GM06990 (cell line): ENCODE measurements at regions not wholly inside any gene's neighbourhood (a gene's known extent, or its start where the extent isn't known, plus 50 kb on each side); places are given as distances from the start of the nearest gene placed in this dataset.

Experiments used
- DNase-seq: peaks from one replicate; pipeline ENCODE4 v3.0.0-alpha.2; 2011; ENCODE audit not compliant: insufficient read length; ENCODE audit errors: extremely low read depth
- H3K27me3 ChIP-seq: replicated peaks from 2 replicates; pipeline ENCODE4 v1.6.0; 2011; ENCODE audit warnings: low read length; ENCODE audit not compliant: control insufficient read depth, insufficient read depth
- H3K36me3 ChIP-seq: 2 replicates; pipeline ENCODE4 v1.5.1; 2011; ENCODE audit warnings: low read length; ENCODE audit not compliant: control insufficient read depth, insufficient read depth
- H3K4me3 ChIP-seq: replicated peaks from 2 replicates; pipeline ENCODE4 v1.5.1; 2011; ENCODE audit warnings: low read depth, mild to moderate bottlenecking, control low read depth, low read length
- CTCF ChIP-seq: IDR thresholded peaks from 2 replicates; pipeline ENCODE4 v1.5.1; 2011; ENCODE audit warnings: low read length, control low read depth, mild to moderate bottlenecking, inconsistent platforms; ENCODE audit not compliant: insufficient read depth, poor library complexity, severe bottlenecking

- no peak overlapping the region for H3K4me3 ChIP-seq
- no peak for TF ChIP-seq CTCF
- no peak for DNase-seq
- no peaks in the 10 kb centered on the region for H3K27me3 ChIP-seq
- H3K36me3 ChIP-seq: no peaks in the 10 kb centered on the region
Observed at GRCh38 chr1:58931024-58931423, 147.2 kb upstream of the JUN start.

- TF ChIP-seq CTCF: no peak
- no peak overlapping the region for H3K4me3 ChIP-seq
- H3K36me3 ChIP-seq: no peaks in the 10 kb centered on the region
- H3K27me3 ChIP-seq: no peaks in the 10 kb centered on the region
- DNase-seq: no peak
Observed at GRCh38 chr1:58931756-58932155, 147.9 kb upstream of the JUN start.

- Histone ChIP-seq H3K36me3 (no peaks in the 10 kb centered on the region), H3K27me3 (no peaks in the 10 kb centered on the region), H3K4me3 (no peak overlapping the region)
- no peak for DNase-seq
- TF ChIP-seq CTCF: no peak
Observed at GRCh38 chr1:58932859-58933598, 149.2 kb upstream of the JUN start.

- TF ChIP-seq CTCF: no peak
- H3K4me3 ChIP-seq: no peak overlapping the region
- DNase-seq: no peak
- no peaks in the 10 kb centered on the region for H3K36me3 ChIP-seq
- H3K27me3 ChIP-seq: no peaks in the 10 kb centered on the region
Observed at GRCh38 chr1:58933599-58933926, 149.7 kb upstream of the JUN start.

GRCh38 chr1:58934706-58935105, 150.9 kb upstream of the JUN start:
- no peak for TF ChIP-seq CTCF
- no peak overlapping the region for H3K4me3 ChIP-seq
- no peaks in the 10 kb centered on the region for H3K36me3 ChIP-seq
- no peaks in the 10 kb centered on the region for H3K27me3 ChIP-seq
- DNase-seq: no peak

- no peaks in the 10 kb centered on the region for H3K27me3 ChIP-seq
- no peak for DNase-seq
- no peak for TF ChIP-seq CTCF
- H3K4me3 ChIP-seq: no peak overlapping the region
- no peaks in the 10 kb centered on the region for H3K36me3 ChIP-seq
Observed at GRCh38 chr1:58936973-58937372, 153.1 kb upstream of the JUN start.
